ENCODE measurements at regions not wholly inside any gene's neighbourhood (a gene's known extent, or its start where the extent isn't known, plus 50 kb on each side); places are given as distances from the start of the nearest gene placed in this dataset.

DNA sequence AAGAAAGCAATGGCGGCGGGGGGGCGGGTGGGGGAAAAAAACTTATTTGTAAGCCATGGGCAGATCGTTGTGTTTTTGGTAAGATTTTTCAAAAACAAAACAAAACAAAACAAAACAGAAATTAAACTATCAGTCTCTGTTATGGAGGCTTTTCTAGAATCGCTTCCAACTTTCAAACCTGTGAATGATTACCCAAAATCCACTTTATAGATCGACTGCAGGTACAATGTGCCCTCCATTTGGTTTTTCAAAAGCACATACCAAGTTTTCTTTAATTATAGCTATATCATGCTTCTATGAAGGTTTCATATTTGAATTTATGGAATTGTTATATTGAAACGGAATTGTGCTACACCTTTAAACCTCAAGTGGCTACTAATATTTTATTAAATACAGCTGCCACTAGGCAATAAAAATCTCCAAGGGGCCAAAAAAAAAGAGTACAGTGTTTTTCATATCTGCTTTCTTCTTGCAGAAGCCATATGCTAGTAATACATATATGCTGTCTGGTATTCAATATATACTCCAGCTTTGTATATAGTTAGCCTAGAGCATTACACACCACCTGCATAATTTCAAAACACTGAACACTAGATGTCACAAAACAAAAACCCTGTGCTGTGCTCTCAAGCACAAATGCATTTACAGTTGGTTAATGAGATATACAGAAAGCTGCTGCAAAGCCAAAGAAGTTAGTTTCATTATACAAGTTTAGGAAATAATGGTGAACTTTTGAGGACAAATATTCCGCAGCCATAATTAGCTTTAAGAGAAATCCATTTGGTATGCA is 683.8 kb upstream of the NR2F2 start:
- TF ChIP-seq ISL1 (CRISPR knock-in tag; IDR thresholded peaks at IDR 0.05) (no peak), ESRRG (CRISPR knock-in tag; IDR thresholded peaks at IDR 0.05) (no peak), ZNF8 (CRISPR knock-in tag; IDR thresholded peaks at IDR 0.05) (no peak), ZNF70 (CRISPR knock-in tag; IDR thresholded peaks at IDR 0.05) (no peak), TOX (CRISPR knock-in tag; IDR thresholded peaks at IDR 0.05; ENCODE audit: borderline replicate concordance) (no peak), TCF4 (CRISPR knock-in tag; IDR thresholded peaks at IDR 0.05; ENCODE audit: borderline replicate concordance) (no peak), OSR1 (CRISPR knock-in tag; IDR thresholded peaks at IDR 0.05) (no peak), RARB (CRISPR knock-in tag; IDR thresholded peaks at IDR 0.05) (no peak), ARNTL (CRISPR knock-in tag; IDR thresholded peaks at IDR 0.05; ENCODE audit: borderline replicate concordance, low read depth) (no peak), ZFP3 (CRISPR knock-in tag; IDR thresholded peaks at IDR 0.05) (no peak)
- TF ChIP-seq, protein P1, sequence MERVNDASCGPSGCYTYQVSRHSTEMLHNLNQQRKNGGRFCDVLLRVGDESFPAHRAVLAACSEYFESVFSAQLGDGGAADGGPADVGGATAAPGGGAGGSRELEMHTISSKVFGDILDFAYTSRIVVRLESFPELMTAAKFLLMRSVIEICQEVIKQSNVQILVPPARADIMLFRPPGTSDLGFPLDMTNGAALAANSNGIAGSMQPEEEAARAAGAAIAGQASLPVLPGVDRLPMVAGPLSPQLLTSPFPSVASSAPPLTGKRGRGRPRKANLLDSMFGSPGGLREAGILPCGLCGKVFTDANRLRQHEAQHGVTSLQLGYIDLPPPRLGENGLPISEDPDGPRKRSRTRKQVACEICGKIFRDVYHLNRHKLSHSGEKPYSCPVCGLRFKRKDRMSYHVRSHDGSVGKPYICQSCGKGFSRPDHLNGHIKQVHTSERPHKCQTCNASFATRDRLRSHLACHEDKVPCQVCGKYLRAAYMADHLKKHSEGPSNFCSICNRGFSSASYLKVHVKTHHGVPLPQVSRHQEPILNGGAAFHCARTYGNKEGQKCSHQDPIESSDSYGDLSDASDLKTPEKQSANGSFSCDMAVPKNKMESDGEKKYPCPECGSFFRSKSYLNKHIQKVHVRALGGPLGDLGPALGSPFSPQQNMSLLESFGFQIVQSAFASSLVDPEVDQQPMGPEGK (CRISPR knock-in tag; IDR thresholded peaks at IDR 0.05; ENCODE audit: borderline replicate concordance): no peak
- TF ChIP-seq, protein P2, sequence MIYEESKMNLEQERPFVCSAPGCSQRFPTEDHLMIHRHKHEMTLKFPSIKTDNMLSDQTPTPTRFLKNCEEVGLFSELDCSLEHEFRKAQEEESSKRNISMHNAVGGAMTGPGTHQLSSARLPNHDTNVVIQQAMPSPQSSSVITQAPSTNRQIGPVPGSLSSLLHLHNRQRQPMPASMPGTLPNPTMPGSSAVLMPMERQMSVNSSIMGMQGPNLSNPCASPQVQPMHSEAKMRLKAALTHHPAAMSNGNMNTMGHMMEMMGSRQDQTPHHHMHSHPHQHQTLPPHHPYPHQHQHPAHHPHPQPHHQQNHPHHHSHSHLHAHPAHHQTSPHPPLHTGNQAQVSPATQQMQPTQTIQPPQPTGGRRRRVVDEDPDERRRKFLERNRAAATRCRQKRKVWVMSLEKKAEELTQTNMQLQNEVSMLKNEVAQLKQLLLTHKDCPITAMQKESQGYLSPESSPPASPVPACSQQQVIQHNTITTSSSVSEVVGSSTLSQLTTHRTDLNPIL (CRISPR knock-in tag; IDR thresholded peaks at IDR 0.05; ENCODE audit: low read depth): no peak
- TF ChIP-seq, protein P3, sequence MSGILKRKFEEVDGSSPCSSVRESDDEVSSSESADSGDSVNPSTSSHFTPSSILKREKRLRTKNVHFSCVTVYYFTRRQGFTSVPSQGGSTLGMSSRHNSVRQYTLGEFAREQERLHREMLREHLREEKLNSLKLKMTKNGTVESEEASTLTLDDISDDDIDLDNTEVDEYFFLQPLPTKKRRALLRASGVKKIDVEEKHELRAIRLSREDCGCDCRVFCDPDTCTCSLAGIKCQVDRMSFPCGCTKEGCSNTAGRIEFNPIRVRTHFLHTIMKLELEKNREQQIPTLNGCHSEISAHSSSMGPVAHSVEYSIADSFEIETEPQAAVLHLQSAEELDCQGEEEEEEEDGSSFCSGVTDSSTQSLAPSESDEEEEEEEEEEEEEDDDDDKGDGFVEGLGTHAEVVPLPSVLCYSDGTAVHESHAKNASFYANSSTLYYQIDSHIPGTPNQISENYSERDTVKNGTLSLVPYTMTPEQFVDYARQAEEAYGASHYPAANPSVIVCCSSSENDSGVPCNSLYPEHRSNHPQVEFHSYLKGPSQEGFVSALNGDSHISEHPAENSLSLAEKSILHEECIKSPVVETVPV (CRISPR knock-in tag; IDR thresholded peaks at IDR 0.05): no peak
- TF ChIP-seq, protein P4, sequence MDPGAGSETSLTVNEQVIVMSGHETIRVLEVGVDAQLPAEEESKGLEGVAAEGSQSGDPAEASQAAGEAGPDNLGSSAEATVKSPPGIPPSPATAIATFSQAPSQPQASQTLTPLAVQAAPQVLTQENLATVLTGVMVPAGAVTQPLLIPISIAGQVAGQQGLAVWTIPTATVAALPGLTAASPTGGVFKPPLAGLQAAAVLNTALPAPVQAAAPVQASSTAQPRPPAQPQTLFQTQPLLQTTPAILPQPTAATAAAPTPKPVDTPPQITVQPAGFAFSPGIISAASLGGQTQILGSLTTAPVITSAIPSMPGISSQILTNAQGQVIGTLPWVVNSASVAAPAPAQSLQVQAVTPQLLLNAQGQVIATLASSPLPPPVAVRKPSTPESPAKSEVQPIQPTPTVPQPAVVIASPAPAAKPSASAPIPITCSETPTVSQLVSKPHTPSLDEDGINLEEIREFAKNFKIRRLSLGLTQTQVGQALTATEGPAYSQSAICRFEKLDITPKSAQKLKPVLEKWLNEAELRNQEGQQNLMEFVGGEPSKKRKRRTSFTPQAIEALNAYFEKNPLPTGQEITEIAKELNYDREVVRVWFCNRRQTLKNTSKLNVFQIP (CRISPR knock-in tag; IDR thresholded peaks at IDR 0.05; ENCODE audit: borderline replicate concordance, low read depth): no peak

All from SK-N-SH treated with all-trans-retinoic acid at 6 μM for 48 hours (cell line).